Thyroid gland (tissue), 4 donors: ENCODE measurements at regions not wholly inside any gene's neighbourhood (a gene's known extent, or its start where the extent isn't known, plus 50 kb on each side); places are given as distances from the start of the nearest gene placed in this dataset.

ENCODE experiments used
- DNase-seq, 2 donors: peaks; one replicate each; pipeline ENCODE4 v3.0.0-alpha.2; 2019
- H3K27ac ChIP-seq, 3 donors: fragments of 200-600 bp; sonication (generic); 1 replicate in 2 of 3; 2 replicates in 1 of 3; pipeline ENCODE4 v1.5.1; 2016 to 2019; ENCODE audit warnings: mild to moderate bottlenecking in 1 of 3, moderate library complexity in 1 of 3
- H3K27me3 ChIP-seq: fragments of 200-600 bp; sonication (generic); one replicate; pipeline ENCODE4 v1.5.1; 2019
- H3K36me3 ChIP-seq, 2 donors: fragments of 200-600 bp; sonication (generic); one replicate each; pipeline ENCODE4 v1.5.1; 2016 to 2019
- H3K4me1 ChIP-seq, 2 donors: fragments of 200-600 bp; sonication (generic); one replicate each; pipeline ENCODE4 v1.5.1; 2017 to 2019
- H3K4me3 ChIP-seq, 3 donors: fragments of 200-600 bp; sonication (generic); replicated peaks in 1 of 3; 1 replicate in 2 of 3; 2 replicates in 1 of 3; pipeline ENCODE4 v1.5.1; 2016; ENCODE audit warnings: mild to moderate bottlenecking in 1 of 3
- H3K9me3 ChIP-seq: fragments of 200-600 bp; sonication (generic); one replicate; pipeline ENCODE4 v1.5.1; 2017
- POLR2A ChIP-seq, 2 donors: fragments of 450-650 bp; IDR thresholded peaks; one replicate each; pipeline ENCODE4 v1.6.1; 2017; ENCODE audit warnings: antibody characterized with exemption in 2 of 2, mild to moderate bottlenecking in 2 of 2, moderate library complexity in 1 of 2
- WGBS, 2 donors: methylation state at CpG; one replicate each; pipeline ENCODE4 v1.1.5; 2017; 5-methylcytosine and 5-hydroxymethylcytosine counted together
- intact Hi-C: fragments of 100-400 bp; cut with DNase I; formaldehyde crosslinking; loops from one replicate; pipeline ENCODE4 v1.15.1; 2023
- TF ChIP-seq, protein P1 (sequence below), 6 experiments: fragments of 200-600 bp in 3 of 6; fragments of 450-650 bp in 3 of 6; sonication (generic) in 3 of 6; IDR thresholded peaks; one replicate each; pipeline ENCODE4 v1.5.1; 2016 to 2019; ENCODE audit warnings: antibody characterized with exemption in 6 of 6, mild to moderate bottlenecking in 2 of 6, inconsistent platforms in 1 of 6, moderate library complexity in 1 of 6

GRCh38 chr6:104418839-104419238 lies 440.9 kb downstream of the HACE1 start:
- intact Hi-C loops, result no loop called here
- WGBS, 2 donors, result 90 to 98% methylated on average over 3 of the region's 3 CpGs
- H3K4me1 ChIP-seq, result no peaks in the 10 kb centered on the region
- H3K27me3 ChIP-seq, result no peaks in the 10 kb centered on the region
- H3K4me3 ChIP-seq, result no peak overlapping the region
- no peak for DNase-seq
- no peaks in the 10 kb centered on the region for H3K9me3 ChIP-seq
- TF ChIP-seq, protein P1, sequence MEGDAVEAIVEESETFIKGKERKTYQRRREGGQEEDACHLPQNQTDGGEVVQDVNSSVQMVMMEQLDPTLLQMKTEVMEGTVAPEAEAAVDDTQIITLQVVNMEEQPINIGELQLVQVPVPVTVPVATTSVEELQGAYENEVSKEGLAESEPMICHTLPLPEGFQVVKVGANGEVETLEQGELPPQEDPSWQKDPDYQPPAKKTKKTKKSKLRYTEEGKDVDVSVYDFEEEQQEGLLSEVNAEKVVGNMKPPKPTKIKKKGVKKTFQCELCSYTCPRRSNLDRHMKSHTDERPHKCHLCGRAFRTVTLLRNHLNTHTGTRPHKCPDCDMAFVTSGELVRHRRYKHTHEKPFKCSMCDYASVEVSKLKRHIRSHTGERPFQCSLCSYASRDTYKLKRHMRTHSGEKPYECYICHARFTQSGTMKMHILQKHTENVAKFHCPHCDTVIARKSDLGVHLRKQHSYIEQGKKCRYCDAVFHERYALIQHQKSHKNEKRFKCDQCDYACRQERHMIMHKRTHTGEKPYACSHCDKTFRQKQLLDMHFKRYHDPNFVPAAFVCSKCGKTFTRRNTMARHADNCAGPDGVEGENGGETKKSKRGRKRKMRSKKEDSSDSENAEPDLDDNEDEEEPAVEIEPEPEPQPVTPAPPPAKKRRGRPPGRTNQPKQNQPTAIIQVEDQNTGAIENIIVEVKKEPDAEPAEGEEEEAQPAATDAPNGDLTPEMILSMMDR (IDR thresholded peaks at IDR 0.05), result no peak
- no peak for TF ChIP-seq POLR2A (IDR thresholded peaks at IDR 0.05)
- no peaks in the 10 kb centered on the region for H3K36me3 ChIP-seq
- no peak overlapping the region for H3K27ac ChIP-seq

GRCh38 chr6:104418125-104418524 lies 441.6 kb downstream of the HACE1 start:
- TF ChIP-seq, protein P1 (IDR thresholded peaks at IDR 0.05), result no peak
- no peak for TF ChIP-seq POLR2A (IDR thresholded peaks at IDR 0.05)
- Histone ChIP-seq H3K9me3 (no peaks in the 10 kb centered on the region), H3K27me3 (no peaks in the 10 kb centered on the region), H3K36me3 (no peaks in the 10 kb centered on the region), H3K4me1 (no peaks in the 10 kb centered on the region), H3K4me3 (no peak overlapping the region), H3K27ac (no peak overlapping the region)
- no peak for DNase-seq
- intact Hi-C loops, result no loop called here

DNA sequence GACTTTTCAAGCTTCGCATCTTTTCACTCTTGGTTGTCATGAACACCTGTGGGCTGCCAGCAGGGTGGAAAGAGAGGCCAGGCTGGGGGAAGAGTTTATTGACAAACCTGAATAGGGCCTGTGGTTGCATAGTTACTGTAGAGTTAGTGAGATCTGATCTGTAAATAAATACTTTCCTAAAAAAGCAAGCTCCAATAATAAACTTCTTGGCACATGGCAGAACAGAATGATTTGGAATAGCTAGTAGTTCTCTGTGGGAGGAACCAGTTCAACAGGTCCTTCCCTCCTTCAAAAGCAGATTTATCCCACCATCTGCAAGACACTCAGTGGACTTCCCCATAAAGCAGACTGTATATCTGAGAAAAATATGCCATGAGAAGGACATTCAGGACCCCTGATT lies 445.0 kb downstream of the HACE1 start:
- Histone ChIP-seq H3K9me3 (no peaks in the 10 kb centered on the region), H3K27ac (no peak overlapping the region), H3K4me3 (no peak overlapping the region), H3K27me3 (no peaks in the 10 kb centered on the region), H3K36me3 (no peaks in the 10 kb centered on the region), H3K4me1 (no peaks in the 10 kb centered on the region)
- 88 to 92% methylated on average over 1 of the region's 1 CpG for WGBS, 2 donors
- DNase-seq, result no peak
- TF ChIP-seq, protein P1 (IDR thresholded peaks at IDR 0.05), result no peak
- no peak for TF ChIP-seq POLR2A (IDR thresholded peaks at IDR 0.05)
- intact Hi-C loops, result no loop called here

- DNase-seq, result no peak
- H3K9me3 ChIP-seq, result no peaks in the 10 kb centered on the region
- H3K4me1 ChIP-seq, result no peaks in the 10 kb centered on the region
- intact Hi-C loops, result no loop called here
- no peaks in the 10 kb centered on the region for H3K27me3 ChIP-seq
- H3K4me3 ChIP-seq, result no peak overlapping the region
- H3K36me3 ChIP-seq, result no peaks in the 10 kb centered on the region
- H3K27ac ChIP-seq, result no peak overlapping the region
- TF ChIP-seq POLR2A (IDR thresholded peaks at IDR 0.05), result no peak
- TF ChIP-seq, protein P1 (IDR thresholded peaks at IDR 0.05), result no peak
- WGBS, 2 donors, result 76 to 80% methylated on average over 3 of the region's 3 CpGs
These were observed 446.0 kb downstream of the HACE1 start for GRCh38 chr6:104413767-104414166.

GRCh38 chr6:104411302-104411701 lies 448.4 kb downstream of the HACE1 start:
- Histone ChIP-seq H3K36me3 (no peaks in the 10 kb centered on the region), H3K4me1 (no peaks in the 10 kb centered on the region), H3K27me3 (no peaks in the 10 kb centered on the region), H3K9me3 (no peaks in the 10 kb centered on the region), H3K4me3 (no peak overlapping the region), H3K27ac (no peak overlapping the region)
- intact Hi-C loops, result no loop called here
- WGBS, 2 donors, result 82 to 94% methylated on average over 6 of the region's 6 CpGs
- no peak for DNase-seq
- TF ChIP-seq POLR2A (IDR thresholded peaks at IDR 0.05), result no peak
- TF ChIP-seq, protein P1 (IDR thresholded peaks at IDR 0.05), result no peak
